ENCODE measurements at regions not wholly inside any gene's neighbourhood (a gene's known extent, or its start where the extent isn't known, plus 50 kb on each side); places are given as distances from the start of the nearest gene placed in this dataset.
A peak's percentile ranks its signal among the peaks of the same experiment; 100 is the strongest.
"Not testable (repeated sequence)": the region's sequence is repeated elsewhere in the genome, so short reads cannot be mapped to it uniquely, and the experiment has no call there.

- ATAC-seq; H3K4me1 ChIP-seq; H3K4me3 ChIP-seq; DNase-seq (ENCODE audit: low read depth in 1 of 2, low spot score in 1 of 2); H3K9me3 ChIP-seq; H3K4me2 ChIP-seq; FAIRE-seq; POLR2A ChIA-PET; CTCF ChIA-PET; H3K27ac ChIP-seq: not testable (repeated sequence)
- 18% methylated on average over 4 of the region's 4 CpGs for WGBS (ENCODE audit: missing lambda C conversion rate)
These were observed 840.1 kb upstream of the DEFB115 start for GRCh38 chr20:30417387-30417786.

DNA sequence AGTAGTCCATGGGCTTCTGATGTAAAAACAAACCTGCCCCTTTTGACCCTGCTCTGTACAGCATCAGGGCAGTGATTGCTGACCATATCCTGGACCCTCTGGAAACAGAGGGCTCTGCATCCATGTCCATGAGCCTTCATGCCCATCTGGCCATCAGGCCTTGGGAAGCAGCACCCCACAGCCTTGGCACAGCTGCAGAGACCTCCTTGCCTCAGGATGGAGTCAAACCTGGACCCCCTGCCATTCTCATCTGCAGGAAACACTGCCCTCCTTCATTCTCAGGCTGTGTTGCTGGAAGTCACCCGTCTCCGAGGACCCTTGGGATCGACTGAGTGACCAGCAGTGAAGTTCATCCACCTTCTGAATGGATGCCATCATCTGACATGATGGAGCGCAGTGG, 839.1 kb upstream of the DEFB115 start:
- H3K4me2 ChIP-seq; H3K9me3 ChIP-seq; H3K4me3 ChIP-seq; H3K27ac ChIP-seq; POLR2A ChIA-PET; ATAC-seq; H3K4me1 ChIP-seq; FAIRE-seq; DNase-seq (ENCODE audit: low read depth in 1 of 2, low spot score in 1 of 2); CTCF ChIA-PET: not testable (repeated sequence)
- WGBS (ENCODE audit: missing lambda C conversion rate) = 16% methylated on average over 4 of the region's 4 CpGs

DNA sequence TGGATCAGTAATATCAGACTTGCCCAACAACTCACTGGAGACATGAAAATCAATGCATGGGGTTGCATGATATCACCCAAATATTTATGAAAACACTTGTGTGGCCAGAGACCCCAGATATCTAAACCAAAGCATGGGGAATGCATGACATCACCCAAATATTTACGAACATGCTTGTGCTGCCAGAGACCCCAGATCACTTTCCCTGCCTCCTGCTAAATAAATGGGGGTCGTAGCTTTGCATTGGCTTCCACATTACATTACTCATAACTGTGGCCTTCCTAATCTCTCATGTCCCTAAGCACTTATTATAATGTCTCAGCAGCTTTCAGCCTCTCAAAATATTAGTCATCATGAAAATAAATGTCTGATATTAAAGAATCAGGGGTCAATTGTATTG, 838.0 kb upstream of the DEFB115 start:
- Histone ChIP-seq H3K4me3 (no peak overlapping the region), H3K9me3 (no peaks in the 10 kb centered on the region), H3K4me2 (no peak overlapping the region), H3K4me1 (no peaks in the 10 kb centered on the region), H3K27ac (no peak overlapping the region)
- ChIA-PET POLR2A (no interaction called here), CTCF (no interaction called here)
- no peak for FAIRE-seq
- TF ChIP-seq GATA3 (IDR thresholded peaks at IDR 0.05; ENCODE audit: borderline replicate concordance) (no peak), FOSB (CRISPR knock-in tag; IDR thresholded peaks at IDR 0.05) (no peak), ZNF302 (CRISPR knock-in tag; IDR thresholded peaks at IDR 0.05) (no peak), CTCF (IDR thresholded peaks at IDR 0.05) (no peak), MAX (IDR thresholded peaks at IDR 0.05) (no peak), SREBF2 (IDR thresholded peaks at IDR 0.05) (no peak), HOXA7 (CRISPR knock-in tag; IDR thresholded peaks at IDR 0.05) (no peak), MAFK (IDR thresholded peaks at IDR 0.05; ENCODE audit: partially characterized antibody) (no peak), EHMT2 (IDR thresholded peaks at IDR 0.05; ENCODE audit: low read depth) (no peak), ZFP36 (IDR thresholded peaks at IDR 0.05; ENCODE audit: borderline replicate concordance, partially characterized antibody) (no peak), JUNB (IDR thresholded peaks at IDR 0.05) (no peak), RARB (CRISPR knock-in tag; IDR thresholded peaks at IDR 0.05) (no peak), TFCP2L1 (CRISPR knock-in tag; IDR thresholded peaks at IDR 0.05) (no peak), FOXS1 (CRISPR knock-in tag; IDR thresholded peaks at IDR 0.05) (no peak), MAZ (IDR thresholded peaks at IDR 0.05; ENCODE audit: borderline replicate concordance, low read depth, low read length) (no peak), ESRRA (IDR thresholded peaks at IDR 0.05; ENCODE audit: borderline replicate concordance, low read length) (no peak)
- TF ChIP-seq, protein P1, sequence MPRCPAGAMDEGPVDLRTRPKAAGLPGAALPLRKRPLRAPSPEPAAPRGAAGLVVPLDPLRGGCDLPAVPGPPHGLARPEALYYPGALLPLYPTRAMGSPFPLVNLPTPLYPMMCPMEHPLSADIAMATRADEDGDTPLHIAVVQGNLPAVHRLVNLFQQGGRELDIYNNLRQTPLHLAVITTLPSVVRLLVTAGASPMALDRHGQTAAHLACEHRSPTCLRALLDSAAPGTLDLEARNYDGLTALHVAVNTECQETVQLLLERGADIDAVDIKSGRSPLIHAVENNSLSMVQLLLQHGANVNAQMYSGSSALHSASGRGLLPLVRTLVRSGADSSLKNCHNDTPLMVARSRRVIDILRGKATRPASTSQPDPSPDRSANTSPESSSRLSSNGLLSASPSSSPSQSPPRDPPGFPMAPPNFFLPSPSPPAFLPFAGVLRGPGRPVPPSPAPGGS (IDR thresholded peaks at IDR 0.05) = no peak
- TF ChIP-seq, protein P2, sequence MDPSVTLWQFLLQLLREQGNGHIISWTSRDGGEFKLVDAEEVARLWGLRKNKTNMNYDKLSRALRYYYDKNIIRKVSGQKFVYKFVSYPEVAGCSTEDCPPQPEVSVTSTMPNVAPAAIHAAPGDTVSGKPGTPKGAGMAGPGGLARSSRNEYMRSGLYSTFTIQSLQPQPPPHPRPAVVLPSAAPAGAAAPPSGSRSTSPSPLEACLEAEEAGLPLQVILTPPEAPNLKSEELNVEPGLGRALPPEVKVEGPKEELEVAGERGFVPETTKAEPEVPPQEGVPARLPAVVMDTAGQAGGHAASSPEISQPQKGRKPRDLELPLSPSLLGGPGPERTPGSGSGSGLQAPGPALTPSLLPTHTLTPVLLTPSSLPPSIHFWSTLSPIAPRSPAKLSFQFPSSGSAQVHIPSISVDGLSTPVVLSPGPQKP (IDR thresholded peaks at IDR 0.05; ENCODE audit: low read depth, low read length) = no peak
- TF ChIP-seq, protein P3, sequence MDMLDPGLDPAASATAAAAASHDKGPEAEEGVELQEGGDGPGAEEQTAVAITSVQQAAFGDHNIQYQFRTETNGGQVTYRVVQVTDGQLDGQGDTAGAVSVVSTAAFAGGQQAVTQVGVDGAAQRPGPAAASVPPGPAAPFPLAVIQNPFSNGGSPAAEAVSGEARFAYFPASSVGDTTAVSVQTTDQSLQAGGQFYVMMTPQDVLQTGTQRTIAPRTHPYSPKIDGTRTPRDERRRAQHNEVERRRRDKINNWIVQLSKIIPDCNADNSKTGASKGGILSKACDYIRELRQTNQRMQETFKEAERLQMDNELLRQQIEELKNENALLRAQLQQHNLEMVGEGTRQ (IDR thresholded peaks at IDR 0.05) = no peak
- WGBS (ENCODE audit: missing lambda C conversion rate) = 14% methylated on average over 2 of the region's 2 CpGs
- ATAC-seq = 0 out of 6 replicates have a peak, but pooled peaks of 1 of the 2 experiments have one; percentile 24
- no peak for DNase-seq (ENCODE audit: low read depth in 1 of 2, low spot score in 1 of 2)

DNA sequence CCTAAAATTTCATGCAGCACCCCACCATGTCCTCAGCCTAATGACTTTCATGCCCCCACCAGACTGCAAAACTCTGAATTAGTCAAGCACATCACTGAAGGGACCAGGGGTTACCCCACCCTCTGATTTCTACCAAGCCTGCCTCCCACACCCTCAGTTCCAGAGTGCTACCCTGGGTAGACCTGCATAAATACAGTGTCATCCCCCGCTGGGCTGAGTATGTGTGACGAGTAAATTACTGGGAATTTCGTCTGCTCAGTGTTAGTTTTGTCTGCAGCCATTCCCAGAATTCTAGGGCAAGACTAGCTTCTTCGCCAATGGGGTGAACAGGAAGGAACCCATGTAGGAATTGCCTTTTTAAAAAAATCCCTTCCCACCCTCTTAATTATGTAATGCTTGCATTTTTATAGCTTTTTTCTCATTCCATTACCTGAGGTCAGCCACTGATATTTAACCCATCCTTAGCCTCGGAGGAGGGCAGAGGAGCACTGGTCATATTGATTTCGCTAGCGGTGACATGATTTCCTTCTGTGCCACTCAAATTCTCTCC, 837.5 kb upstream of the DEFB115 start:
- H3K4me3 ChIP-seq, H3K4me2 ChIP-seq, FAIRE-seq, CTCF ChIA-PET, POLR2A ChIA-PET, H3K27ac ChIP-seq, H3K4me1 ChIP-seq, H3K9me3 ChIP-seq: not testable (repeated sequence)
- peak; percentile 34 to 45; a peak in 4 of 6 replicates for ATAC-seq
- WGBS (ENCODE audit: missing lambda C conversion rate) = 32% methylated on average over 7 of the region's 7 CpGs
- DNase-seq (ENCODE audit: low read depth in 1 of 2, low spot score in 1 of 2) = peak in 1 of 2 experiments; percentile 29

Data from A549 (cell line).